ENCODE measurements at regions not wholly inside any gene's neighbourhood (a gene's known extent, or its start where the extent isn't known, plus 50 kb on each side); places are given as distances from the start of the nearest gene placed in this dataset.

- intact Hi-C loops (cut with micrococcal nuclease), result no loop called here
- no peak for DNase-seq
- no peak overlapping the region for H3K4me3 Mint-ChIP-seq
- CTCF ChIA-PET, result no interaction called here
- H3K36me3 Mint-ChIP-seq (ENCODE audit: low read depth), result no peaks in the 10 kb centered on the region
- H3K9me3 Mint-ChIP-seq, result no peaks in the 10 kb centered on the region
- H3K27me3 Mint-ChIP-seq (ENCODE audit: low read depth), result peaks cover 10% of the 10 kb centered on the region
- H3K4me1 Mint-ChIP-seq (ENCODE audit: low read depth), result no peaks in the 10 kb centered on the region
- no peak overlapping the region for H3K27ac Mint-ChIP-seq
These were observed 645.3 kb downstream of the BRD1 start for GRCh38 chr22:49182416-49182815.

DNA sequence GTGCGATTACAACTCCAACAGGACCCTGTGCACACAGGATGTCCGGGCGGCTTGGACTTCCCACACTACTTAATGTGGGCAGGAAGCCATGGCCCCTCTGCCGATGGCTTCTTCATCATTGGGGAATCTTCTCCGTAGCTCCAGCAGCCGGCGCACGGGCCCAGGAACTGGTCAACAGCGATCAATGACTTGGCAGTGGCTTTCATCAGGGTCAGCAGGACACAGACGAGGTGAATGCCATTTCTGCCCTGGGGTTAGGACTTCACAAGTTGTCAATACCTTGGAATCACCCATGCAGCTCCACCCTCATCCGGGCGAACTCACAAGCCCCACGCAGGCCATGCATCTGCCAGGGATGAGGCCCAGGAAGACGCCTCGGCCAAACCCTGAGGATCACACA, 645.7 kb downstream of the BRD1 start:
- no peaks in the 10 kb centered on the region for H3K36me3 Mint-ChIP-seq (ENCODE audit: low read depth)
- H3K9me3 Mint-ChIP-seq, result no peaks in the 10 kb centered on the region
- no peak for DNase-seq
- no peak overlapping the region for H3K27ac Mint-ChIP-seq
- intact Hi-C loops (cut with micrococcal nuclease), result no loop called here
- H3K4me1 Mint-ChIP-seq (ENCODE audit: low read depth), result no peaks in the 10 kb centered on the region
- peaks cover 8% of the 10 kb centered on the region for H3K27me3 Mint-ChIP-seq (ENCODE audit: low read depth)
- no peak overlapping the region for H3K4me3 Mint-ChIP-seq
- CTCF ChIA-PET, result no interaction called here

GRCh38 chr22:49181431-49181830, 646.2 kb downstream of the BRD1 start:
- CTCF ChIA-PET, result no interaction called here
- DNase-seq, result no peak

GRCh38 chr22:49180683-49181024, 647.0 kb downstream of the BRD1 start:
- CTCF ChIA-PET, result no interaction called here
- H3K27me3 Mint-ChIP-seq (ENCODE audit: low read depth), result peaks cover 11% of the 10 kb centered on the region
- no peaks in the 10 kb centered on the region for H3K4me1 Mint-ChIP-seq (ENCODE audit: low read depth)
- no peak overlapping the region for H3K4me3 Mint-ChIP-seq
- H3K27ac Mint-ChIP-seq, result no peak overlapping the region
- H3K36me3 Mint-ChIP-seq (ENCODE audit: low read depth), result no peaks in the 10 kb centered on the region
- no peaks in the 10 kb centered on the region for H3K9me3 Mint-ChIP-seq
- intact Hi-C loops (cut with micrococcal nuclease), result no loop called here
- DNase-seq, result no peak

More at GRCh38 chr22:49181431-49181830, 646.2 kb downstream of the BRD1 start:
- intact Hi-C loops (cut with micrococcal nuclease), result no loop called here
- H3K4me3 Mint-ChIP-seq, result no peak overlapping the region
- H3K36me3 Mint-ChIP-seq (ENCODE audit: low read depth), result no peaks in the 10 kb centered on the region
- H3K27me3 Mint-ChIP-seq (ENCODE audit: low read depth), result peaks cover 6% of the 10 kb centered on the region
- no peaks in the 10 kb centered on the region for H3K4me1 Mint-ChIP-seq (ENCODE audit: low read depth)
- no peak overlapping the region for H3K27ac Mint-ChIP-seq
- no peaks in the 10 kb centered on the region for H3K9me3 Mint-ChIP-seq

DNA sequence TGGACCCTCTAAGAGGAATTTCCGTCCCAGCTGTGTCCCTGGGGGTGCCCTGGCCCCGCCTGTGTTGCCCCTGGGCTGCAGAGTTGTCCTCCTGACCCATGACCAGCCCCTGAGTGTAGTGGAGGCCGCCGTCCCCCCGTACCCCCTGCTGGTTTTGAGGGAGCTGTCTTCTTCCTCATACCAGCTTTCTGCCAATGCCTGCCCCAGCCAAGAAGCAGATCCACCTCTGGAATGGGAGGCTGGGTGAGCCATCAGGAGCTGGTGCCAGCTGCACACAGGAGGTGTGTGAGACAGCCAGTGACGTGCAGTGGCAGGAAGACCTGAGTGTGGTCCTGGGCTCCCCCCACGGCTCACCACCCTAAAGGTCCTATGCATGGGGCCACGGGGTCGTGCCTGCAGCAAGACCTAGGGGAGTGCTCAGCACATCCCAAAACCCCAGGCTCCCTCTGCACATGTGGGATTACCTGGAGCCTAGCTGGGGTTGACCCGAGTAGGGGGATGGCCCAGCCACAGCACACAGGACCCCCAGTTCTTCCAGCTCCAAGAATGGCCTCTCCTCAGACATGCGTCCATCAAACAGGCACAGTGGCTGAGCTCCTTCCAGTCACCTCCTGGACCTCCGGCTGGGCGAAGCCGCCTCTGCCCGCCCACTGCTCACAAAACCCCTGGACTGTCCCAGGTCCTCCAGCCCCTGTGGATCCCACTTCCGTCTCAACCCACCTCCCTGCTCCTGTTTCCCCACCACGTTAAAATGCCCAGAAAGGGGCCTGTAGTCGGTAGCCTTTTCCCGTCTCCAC, 647.6 kb downstream of the BRD1 start:
- CTCF ChIA-PET, result no interaction called here
- Mint-ChIP-seq H3K27me3 (ENCODE audit: low read depth) (peaks cover 11% of the 10 kb centered on the region), H3K36me3 (ENCODE audit: low read depth) (no peaks in the 10 kb centered on the region), H3K4me3 (no peak overlapping the region), H3K9me3 (no peaks in the 10 kb centered on the region), H3K27ac (no peak overlapping the region), H3K4me1 (ENCODE audit: low read depth) (no peaks in the 10 kb centered on the region)
- intact Hi-C loops (cut with micrococcal nuclease), result no loop called here
- no peak for DNase-seq

GRCh38 chr22:49179175-49179574, 648.5 kb downstream of the BRD1 start:
- Mint-ChIP-seq H3K9me3 (no peaks in the 10 kb centered on the region), H3K27me3 (ENCODE audit: low read depth) (peaks cover 11% of the 10 kb centered on the region), H3K4me1 (ENCODE audit: low read depth) (no peaks in the 10 kb centered on the region), H3K27ac (no peak overlapping the region), H3K36me3 (ENCODE audit: low read depth) (no peaks in the 10 kb centered on the region), H3K4me3 (no peak overlapping the region)
- CTCF ChIA-PET, result no interaction called here
- DNase-seq, result no peak
- intact Hi-C loops (cut with micrococcal nuclease), result no loop called here

DNA sequence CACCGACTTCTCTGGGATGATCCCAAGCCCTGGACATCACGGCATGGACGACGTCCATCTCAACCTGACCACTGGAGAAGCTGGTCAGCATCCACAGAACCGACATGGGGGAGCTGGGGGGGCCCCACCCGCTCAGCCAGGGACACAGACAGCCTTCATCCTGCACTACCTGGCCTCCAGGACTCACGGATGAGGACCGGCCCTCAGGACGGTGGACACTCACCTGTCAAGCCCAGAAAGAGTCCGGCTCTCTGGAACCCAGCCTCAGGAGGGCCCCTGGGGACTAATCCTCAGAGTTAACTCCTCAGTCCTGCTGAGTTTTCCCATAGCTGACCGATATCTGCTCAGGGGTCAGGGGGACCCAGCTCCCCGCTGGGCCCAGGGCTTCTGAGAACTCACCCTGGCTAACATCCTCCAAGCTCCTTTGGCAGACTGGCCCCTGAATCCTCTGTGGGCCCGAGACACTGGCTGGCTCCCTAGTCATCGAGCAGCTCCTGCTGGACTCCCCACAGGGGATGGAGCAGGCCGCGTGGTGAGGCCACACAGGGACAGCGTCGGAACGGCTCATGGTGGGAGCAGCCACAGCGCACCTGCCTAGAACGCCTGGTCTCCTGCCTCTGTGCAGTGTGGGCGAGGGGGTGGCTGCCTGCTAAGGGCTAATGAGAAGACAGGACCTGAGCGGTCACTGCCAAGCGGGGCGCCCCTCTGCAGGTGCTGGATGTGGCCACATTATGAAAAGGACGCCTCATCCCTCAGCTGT, 649.2 kb downstream of the BRD1 start:
- Mint-ChIP-seq H3K9me3 (no peaks in the 10 kb centered on the region), H3K4me1 (ENCODE audit: low read depth) (no peaks in the 10 kb centered on the region), H3K27me3 (ENCODE audit: low read depth) (peaks cover 11% of the 10 kb centered on the region), H3K27ac (no peak overlapping the region), H3K36me3 (ENCODE audit: low read depth) (no peaks in the 10 kb centered on the region), H3K4me3 (no peak overlapping the region)
- CTCF ChIA-PET, result no interaction called here
- intact Hi-C loops (cut with micrococcal nuclease), result no loop called here
- DNase-seq, result no peak

- Mint-ChIP-seq H3K9me3 (no peaks in the 10 kb centered on the region), H3K27ac (no peak overlapping the region), H3K4me3 (no peak overlapping the region), H3K36me3 (ENCODE audit: low read depth) (no peaks in the 10 kb centered on the region), H3K27me3 (ENCODE audit: low read depth) (peaks cover 9% of the 10 kb centered on the region), H3K4me1 (ENCODE audit: low read depth) (no peaks in the 10 kb centered on the region)
- CTCF ChIA-PET, result no interaction called here
- no peak for DNase-seq
- intact Hi-C loops (cut with micrococcal nuclease), result no loop called here
These were observed 650.0 kb downstream of the BRD1 start for GRCh38 chr22:49177666-49178065.

GRCh38 chr22:49176956-49177355, 650.7 kb downstream of the BRD1 start:
- H3K27ac Mint-ChIP-seq, result no peak overlapping the region
- intact Hi-C loops (cut with micrococcal nuclease), result no loop called here
- CTCF ChIA-PET, result no interaction called here
- H3K4me3 Mint-ChIP-seq, result no peak overlapping the region
- peaks cover 4% of the 10 kb centered on the region for H3K9me3 Mint-ChIP-seq
- no peaks in the 10 kb centered on the region for H3K36me3 Mint-ChIP-seq (ENCODE audit: low read depth)
- H3K4me1 Mint-ChIP-seq (ENCODE audit: low read depth), result no peaks in the 10 kb centered on the region
- peaks cover 9% of the 10 kb centered on the region for H3K27me3 Mint-ChIP-seq (ENCODE audit: low read depth)
- no peak for DNase-seq

GRCh38 chr22:49170053-49170452, 657.6 kb downstream of the BRD1 start:
- H3K36me3 Mint-ChIP-seq (ENCODE audit: low read depth), result no peaks in the 10 kb centered on the region
- H3K4me3 Mint-ChIP-seq, result no peak overlapping the region
- no peaks in the 10 kb centered on the region for H3K4me1 Mint-ChIP-seq (ENCODE audit: low read depth)
- H3K27me3 Mint-ChIP-seq (ENCODE audit: low read depth), result no peaks in the 10 kb centered on the region
- intact Hi-C loops (cut with micrococcal nuclease), result no loop called here
- no peak for DNase-seq
- H3K27ac Mint-ChIP-seq, result no peak overlapping the region
- CTCF ChIA-PET, result no interaction called here
- peaks cover 14% of the 10 kb centered on the region for H3K9me3 Mint-ChIP-seq

DNA sequence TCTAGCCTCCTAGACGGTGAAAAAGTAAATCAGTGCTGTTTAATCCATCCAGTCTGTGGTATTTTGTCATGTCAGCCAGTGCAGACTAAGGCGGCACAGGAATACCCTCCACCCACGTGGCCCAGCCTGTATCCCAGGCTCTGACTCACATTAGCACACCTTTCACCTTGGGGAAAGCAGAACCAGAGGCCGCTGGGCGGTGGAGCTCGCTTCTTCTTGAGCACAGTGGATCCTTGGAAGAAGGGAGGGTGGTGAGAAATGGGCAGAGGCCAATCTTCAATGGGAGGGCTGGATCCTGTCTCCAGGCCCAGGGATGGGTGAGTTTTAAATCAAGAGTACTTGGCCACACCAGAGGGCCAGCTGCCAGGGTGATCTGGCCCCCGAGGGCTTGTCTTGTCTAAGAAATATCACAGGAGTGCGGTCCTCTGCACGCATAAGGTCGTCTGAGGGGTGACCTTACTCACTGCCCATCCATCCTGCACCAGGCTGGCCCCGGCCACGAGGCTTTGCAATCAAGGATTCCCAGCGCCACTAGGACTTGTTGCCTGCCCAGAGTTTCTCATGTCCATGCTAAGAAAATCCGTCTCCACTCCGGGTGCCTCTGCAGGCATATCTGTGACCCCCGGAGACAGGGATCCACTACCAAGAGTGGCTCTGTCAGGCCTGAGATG, 658.5 kb downstream of the BRD1 start:
- H3K36me3 Mint-ChIP-seq (ENCODE audit: low read depth), result no peaks in the 10 kb centered on the region
- CTCF ChIA-PET, result no interaction called here

GRCh38 chr22:49168219-49168813, 659.4 kb downstream of the BRD1 start:
- CTCF ChIA-PET, result no interaction called here
- no peak overlapping the region for H3K4me3 Mint-ChIP-seq
- DNase-seq, result no peak
- H3K27me3 Mint-ChIP-seq (ENCODE audit: low read depth), result no peaks in the 10 kb centered on the region
- H3K27ac Mint-ChIP-seq, result no peak overlapping the region
- no peaks in the 10 kb centered on the region for H3K4me1 Mint-ChIP-seq (ENCODE audit: low read depth)
- intact Hi-C loops (cut with micrococcal nuclease), result no loop called here
- H3K9me3 Mint-ChIP-seq, result peaks cover 14% of the 10 kb centered on the region
- H3K36me3 Mint-ChIP-seq (ENCODE audit: low read depth), result no peaks in the 10 kb centered on the region

More for the DNA sequence above, 658.5 kb downstream of the BRD1 start:
- no peak overlapping the region for H3K4me3 Mint-ChIP-seq
- intact Hi-C loops (cut with micrococcal nuclease), result no loop called here
- no peaks in the 10 kb centered on the region for H3K27me3 Mint-ChIP-seq (ENCODE audit: low read depth)
- peaks cover 14% of the 10 kb centered on the region for H3K9me3 Mint-ChIP-seq
- H3K4me1 Mint-ChIP-seq (ENCODE audit: low read depth), result no peaks in the 10 kb centered on the region
- no peak for DNase-seq
- no peak overlapping the region for H3K27ac Mint-ChIP-seq

All from activated naive CD4-positive, alpha-beta T cell treated with anti-CD3 and anti-CD28 coated beads for 36 hours (primary cell).